NCI-H774 (cell line): ENCODE measurements at regions not wholly inside any gene's neighbourhood (a gene's known extent, or its start where the extent isn't known, plus 50 kb on each side); places are given as distances from the start of the nearest gene placed in this dataset.

Source experiments
- DNase-seq: peaks from one replicate; lab custom pipeline; 2025; lab: John Stamatoyannopoulos, UW

DNA sequence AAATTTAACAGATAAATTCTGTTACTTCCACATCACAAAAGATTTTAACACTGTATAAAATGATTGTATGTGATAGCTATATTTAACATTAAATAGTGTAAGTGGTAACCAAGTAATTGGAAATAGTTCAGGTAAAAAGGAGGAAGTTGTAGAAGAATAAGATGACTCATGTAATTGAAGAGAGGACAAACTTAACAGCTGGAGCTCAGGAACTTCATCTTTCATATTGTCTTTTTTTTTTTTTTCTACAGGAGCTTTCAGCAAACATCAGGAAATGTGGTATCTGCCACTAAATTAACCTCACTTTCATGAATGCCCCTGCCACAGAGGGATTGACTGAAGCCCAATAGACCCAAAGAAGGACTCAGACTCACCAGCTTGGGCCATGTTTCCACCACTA is 188.4 kb upstream of the VEGFC start:
- no peak for DNase-seq

DNA sequence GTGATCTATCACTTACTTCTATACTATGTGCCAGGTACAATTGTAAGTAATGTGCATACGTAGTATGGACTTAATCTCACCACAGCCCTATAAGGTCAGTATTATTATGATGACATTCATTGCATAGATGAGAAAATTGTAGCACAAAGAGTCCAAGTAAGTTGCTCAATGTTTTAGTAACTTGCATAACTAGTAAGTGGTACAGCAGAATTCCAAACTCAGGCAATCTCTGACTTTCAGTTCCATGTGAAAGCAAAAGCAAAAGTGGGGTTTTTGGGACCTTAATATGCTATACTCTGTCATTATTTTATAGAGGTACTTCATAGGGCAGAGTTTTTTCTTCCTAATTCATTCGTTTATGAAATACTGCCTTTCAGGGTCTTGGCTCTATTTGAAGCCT is 188.8 kb upstream of the VEGFC start:
- DNase-seq, result no peak

DNA sequence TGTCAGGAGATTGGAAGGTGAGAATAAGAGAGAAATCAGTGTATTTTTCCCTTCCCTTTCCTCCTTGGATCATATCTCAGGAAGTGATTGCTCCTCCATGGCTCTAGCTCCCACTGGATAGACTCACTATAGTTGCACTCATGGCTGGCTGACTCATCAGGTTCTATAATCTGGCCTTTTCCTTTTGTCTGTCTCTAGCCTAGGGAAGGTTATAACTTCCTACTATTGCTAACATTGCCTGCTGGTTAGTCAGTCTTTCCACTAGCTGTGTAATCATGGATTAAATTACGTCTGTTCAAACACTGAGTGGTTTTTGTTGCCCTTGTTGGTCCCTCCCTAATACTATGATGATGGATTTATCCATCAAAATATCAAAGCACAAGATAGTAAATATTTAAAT is 195.5 kb upstream of the VEGFC start:
- DNase-seq, result no peak

DNA sequence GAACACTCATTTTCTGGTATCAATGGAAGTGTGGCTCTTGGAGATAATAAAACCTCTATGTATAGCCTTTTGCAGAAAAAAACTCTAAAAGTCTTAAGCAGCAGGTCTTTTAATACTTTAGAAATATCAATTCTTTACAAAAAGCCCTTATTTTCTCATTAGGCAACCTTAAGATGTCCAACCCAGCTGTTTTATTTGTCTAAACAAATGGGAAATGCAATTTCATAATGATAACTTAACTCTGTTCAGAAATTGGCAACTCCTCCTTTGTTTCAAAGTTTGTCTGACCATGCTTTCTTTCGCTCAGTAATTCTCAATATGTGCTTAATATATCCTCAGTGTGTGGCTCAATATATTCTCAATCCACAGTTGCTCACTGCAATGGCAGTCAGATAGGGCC is 196.5 kb upstream of the VEGFC start:
- no peak for DNase-seq

DNA sequence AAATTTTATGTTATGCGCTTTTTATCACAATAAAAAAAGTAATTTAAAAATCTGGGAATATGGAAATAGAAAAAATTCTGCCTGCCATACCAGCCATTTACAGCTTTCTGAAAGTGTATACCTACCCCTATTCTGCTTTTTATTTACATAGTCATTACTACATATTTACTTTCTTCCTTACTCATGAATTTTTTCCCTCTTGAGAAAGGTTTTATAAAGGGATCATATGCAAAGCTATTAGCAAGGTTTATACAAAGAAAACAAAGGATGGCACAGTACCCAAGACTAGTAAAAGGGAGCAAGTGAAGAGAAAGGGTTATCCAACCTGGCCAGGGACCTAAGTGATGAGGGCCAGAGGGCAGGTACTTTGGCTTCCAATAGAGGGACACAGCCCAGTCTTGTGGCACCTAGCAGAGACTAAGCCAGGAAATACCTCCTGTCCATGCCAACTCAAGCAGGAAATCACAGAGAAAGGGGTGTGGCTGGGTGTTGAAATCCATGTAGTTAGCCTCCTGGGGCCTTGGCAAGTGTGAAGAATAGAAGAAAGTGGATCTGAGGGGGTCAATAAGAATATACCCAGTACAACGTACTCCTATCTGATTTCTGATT is 207.3 kb upstream of the VEGFC start:
- DNase-seq, result no peak

DNA sequence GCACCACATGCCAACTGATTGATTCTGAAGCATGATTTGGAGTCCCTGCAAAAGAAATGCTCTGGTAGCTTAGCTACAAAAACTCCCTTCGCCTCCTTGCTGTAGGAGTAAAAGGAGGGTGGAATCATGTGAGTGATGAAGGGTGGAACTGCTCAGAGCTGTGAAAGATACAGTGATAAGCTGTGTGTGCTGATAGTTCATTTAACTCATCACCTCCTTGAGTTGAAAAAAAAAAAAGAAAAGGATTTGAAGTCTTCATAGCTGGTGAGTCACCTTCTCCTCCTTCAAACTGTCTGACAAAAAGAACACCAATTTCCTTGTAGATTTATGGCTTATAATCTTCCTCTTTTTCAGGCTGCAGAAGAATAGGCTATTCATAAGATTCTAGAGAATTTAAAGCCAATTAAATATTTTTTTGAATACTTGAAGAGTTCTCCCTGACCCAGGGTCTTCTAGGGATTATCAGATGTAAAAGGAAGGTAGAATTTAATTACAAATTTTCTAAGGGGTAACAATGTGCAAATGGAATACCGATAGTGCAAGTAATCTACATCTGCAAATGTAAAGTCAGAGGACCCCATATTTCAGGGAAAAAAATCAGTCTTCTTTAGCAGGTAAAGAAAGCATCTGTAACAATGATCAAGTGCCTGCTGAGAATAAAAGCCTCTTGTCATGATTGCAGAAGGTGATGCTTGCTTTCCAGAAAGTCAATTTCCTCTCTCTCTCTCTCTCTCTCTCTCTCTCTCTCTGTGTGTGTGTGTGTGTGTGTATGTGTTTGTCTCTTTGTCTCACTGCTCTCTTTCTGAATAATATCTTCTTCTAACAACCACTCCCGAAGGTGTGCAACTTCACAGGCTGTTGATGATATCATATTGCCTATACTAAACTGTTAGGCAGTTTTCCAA is 208.8 kb upstream of the VEGFC start:
- no peak for DNase-seq

DNA sequence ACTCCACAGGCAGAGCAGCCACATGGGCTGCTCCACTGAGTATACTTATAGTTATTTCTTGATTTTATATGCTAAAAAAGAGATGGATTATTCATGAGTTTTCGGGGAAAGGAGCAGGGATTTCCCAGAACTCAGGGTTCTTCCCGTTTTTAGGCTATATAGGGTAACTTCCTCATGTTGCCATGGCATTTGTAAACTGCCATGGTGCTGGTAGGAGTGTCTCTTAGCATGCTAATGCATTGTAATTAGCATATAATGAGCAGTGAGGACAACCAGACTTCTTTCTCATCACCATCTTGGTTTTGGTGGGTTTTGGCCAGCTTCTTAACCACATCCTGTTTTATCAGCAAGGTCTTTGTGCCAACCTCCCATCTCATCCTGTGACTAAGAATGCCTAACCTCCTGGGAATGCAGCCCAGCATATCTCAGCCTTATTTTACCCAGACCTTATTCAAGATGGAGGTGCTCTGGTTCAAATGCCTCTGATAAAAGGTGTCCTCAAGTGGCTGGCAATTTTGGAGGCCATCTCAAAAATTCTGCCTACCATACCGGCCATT is 213.0 kb upstream of the VEGFC start:
- DNase-seq, result no peak

DNA sequence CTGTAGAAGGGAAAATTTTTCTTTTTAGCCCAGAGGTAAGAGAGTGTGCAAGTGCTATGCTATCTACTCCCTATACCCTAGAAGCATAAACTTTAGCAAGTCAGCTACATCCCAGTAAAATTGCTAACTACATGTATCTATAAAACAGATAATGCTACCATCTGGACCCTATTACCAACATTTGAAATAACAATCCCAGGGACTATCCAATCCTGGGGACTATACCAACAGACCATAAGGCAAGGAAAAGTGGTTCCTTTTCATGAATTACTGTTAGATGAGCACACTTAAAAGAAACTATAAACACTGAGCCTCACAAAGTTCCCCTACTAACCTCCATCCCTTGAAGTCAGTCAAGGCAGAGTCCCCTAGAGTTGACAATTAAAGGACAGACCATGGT is 213.6 kb upstream of the VEGFC start:
- no peak for DNase-seq

DNA sequence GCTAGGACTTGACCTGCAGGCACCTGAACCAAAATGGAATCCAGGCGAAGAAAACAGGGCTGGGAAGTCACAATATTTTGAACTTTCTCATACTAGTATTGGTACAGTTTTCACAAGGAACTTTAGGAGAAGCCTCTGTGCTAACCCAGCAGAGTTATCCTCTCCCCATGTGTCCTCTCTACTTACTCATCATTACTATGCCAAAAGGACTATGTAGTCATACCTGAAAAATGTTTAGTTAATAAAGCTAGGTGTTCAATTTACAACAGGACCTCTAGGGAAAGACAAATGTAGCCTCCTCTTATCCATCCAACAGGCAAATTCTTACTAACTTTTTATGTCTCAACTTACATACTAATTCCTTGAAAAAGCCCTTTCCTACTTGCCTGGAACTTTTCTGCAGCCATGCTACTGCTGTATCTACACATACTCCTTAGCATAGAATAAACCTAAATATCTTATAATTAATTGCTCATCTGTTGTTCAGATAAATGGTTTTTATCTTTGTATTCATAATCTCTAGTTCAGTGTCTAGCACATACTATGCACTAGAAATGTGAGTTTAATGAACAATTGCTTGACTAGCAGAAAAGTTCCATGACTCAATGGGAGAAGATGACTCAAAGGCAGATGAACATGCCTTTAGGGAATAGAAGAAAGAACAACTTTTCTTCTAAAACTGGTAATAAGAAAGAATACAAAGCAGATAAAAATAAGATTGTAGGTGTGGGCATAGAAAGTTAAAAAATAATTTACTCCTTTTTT is 215.5 kb upstream of the VEGFC start:
- no peak for DNase-seq

DNA sequence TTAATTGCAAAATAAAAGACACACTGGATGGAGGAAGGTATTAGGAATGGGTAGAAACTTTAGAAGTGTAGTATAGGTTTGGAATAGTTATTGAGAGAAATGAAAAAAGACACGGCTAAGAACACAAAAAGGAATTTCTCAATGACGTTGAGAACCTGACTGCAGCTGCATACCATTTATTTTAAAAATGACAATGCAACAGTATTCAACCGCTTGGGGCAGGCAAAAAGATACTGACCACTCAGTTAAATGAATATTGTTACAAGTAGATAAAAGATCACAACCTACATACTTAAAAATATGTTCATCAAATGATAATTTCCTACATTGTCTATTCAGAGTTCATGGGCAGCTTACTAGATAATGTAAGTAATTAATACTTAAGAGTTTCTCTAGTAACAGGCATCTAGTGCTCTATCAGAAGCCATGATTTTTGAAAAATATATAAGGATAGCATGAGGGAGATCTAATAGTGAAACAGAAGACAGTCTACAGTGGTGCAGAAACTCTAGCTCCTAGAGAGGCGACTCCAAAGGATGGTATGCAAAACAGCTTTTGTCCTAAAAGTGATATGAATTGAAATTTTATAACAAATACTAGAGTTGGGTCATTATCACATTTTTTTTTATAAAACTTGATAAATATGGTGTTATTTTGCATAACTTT is 216.2 kb upstream of the VEGFC start:
- DNase-seq, result no peak

DNA sequence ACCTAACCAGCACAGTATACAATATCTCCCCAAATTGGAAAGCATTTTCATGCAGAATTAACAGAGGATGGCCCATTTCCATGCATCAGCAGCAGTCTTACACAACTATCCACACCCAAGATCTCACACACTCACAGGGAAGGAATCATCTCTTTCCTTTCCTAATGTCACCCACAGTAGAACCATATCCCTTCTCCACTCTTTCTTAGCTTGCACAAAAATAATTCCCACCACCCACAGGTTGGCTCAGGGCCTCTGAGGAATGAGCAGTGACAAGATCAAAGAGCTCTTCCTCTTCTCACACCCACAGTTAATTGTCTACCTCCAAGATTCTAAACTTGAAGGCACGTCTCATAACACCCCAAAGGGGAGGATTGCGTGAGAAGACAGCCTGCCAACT is 217.7 kb upstream of the VEGFC start:
- DNase-seq, result no peak

DNA sequence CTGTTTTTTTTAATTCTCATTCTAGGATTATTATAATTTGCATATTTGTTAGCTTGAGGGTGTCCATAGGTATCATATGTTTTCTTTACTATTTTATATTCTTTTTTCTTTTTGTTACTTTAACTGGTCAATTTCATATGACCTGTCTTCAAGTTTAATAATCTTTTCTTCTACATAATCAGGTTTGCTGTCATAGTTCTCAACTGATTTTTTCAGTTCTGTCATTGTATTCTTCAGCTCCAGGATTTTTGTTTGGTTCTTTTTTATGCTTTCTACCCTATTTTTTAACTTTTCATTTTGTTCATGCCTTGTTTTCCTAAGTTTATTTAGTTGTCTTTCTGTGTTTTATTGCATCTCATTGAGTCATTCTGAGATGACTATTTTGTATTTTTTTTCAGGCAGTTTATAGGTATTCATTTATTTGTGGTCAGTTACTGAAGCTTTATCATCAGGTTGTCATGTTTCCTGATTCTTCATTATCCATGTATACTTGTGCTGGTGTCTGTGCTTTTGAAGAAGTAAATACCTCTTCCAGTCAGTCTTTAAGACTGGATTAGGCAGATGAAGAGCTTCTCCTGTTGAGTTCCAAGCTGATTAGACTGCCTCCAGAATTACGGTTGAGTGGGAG is 220.3 kb upstream of the VEGFC start:
- no peak for DNase-seq

DNA sequence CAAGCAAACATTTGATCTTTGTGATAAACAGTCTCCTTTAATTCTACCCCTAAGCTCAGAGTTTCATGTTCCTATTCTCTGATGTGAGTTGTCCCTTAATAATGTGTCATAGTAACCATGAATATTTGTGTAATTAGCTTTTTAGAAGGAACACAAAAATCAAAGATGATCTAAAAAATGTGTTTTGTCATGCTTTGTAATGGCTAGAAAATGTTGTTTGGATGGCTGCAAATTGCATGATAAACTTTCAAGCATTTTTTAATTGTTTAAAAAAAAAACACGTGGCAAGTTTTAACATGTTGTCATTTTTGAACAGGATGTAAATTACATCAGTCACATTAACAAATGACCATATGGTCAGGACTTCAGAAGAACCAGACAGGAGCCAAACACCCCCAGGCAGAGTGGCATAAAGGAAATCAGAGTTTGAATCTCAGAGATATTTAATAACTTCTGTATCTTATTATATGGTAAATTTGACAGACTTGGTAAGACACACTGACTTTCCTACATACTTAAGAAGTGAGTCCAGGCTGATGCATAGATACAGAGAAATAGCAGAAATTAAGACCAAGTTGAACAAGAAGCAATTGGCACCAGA is 223.9 kb upstream of the VEGFC start:
- DNase-seq, result no peak

DNA sequence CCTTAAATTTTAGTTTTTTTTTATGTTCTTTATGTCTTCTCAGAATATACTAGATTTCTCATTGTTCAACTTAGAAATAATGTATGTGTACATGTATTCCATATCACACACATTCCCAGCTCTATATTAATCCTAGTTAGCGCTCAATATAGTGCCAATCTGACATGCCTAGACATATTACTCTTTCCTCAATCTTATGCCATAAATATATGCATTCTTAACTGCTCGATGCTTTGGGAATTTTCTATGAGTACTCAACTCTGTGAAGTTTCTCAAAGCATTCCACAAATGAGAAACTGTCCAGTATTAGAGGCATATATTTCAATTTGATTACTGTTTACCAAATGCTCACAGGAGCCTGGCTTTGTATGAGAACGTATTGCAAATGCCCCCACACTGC is 231.2 kb upstream of the VEGFC start:
- DNase-seq, result no peak

DNA sequence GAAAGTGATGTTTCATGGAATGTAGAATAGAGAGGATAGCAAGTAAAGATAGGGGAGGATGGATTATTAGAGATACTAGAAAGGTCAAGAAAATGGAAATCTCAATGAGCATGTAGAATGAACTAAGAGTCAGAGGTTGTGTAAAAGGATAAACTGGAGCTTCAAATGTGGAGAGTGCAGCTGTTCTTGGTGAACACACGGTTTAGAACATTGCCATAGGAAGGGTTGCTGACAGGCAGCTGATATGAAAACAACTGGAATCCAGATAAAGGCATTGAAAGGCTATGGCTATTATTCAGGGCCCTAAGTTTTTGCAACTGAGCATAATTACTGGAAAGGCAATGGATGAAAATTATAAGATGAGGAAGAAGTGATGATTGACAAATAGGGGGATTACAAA is 239.6 kb upstream of the VEGFC start:
- no peak for DNase-seq

DNA sequence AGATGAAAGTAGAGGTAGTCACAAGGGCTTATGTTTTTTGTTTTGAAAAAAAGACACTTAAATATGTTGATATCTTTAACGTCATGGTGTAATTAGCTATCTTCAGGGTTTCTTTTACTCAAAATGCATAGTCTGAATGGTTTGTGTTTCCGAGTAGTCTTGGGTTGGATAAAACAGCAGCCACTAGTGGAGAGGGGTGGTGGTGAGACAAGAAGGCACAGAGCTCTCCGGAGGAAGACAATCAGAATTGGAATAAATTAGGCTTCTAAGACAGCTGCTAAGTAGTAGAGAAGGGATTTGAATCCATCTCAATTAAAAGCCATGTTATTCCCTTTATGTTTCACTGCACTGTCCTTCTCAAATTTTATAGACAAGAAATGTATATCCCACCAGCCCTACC is 240.4 kb upstream of the VEGFC start:
- DNase-seq, result no peak

DNA sequence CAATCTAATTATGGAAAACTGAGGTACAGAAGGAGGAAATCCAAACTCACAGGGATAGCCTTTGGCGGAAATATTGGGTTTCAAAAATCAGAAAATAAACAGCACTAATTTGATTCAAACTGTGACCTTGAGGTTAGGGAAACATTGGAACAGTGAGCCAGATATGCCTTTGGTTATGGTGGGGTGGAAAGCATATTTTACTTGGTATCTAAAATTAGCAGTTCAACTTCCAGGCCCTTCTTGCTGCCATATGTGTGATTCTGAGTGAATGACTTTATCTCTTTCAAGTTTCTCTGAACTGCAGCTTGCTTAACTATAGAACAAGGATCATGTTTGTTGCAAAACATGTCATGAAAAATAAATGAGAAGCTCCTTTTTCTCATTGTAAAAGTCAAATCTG is 240.9 kb upstream of the VEGFC start:
- no peak for DNase-seq

DNA sequence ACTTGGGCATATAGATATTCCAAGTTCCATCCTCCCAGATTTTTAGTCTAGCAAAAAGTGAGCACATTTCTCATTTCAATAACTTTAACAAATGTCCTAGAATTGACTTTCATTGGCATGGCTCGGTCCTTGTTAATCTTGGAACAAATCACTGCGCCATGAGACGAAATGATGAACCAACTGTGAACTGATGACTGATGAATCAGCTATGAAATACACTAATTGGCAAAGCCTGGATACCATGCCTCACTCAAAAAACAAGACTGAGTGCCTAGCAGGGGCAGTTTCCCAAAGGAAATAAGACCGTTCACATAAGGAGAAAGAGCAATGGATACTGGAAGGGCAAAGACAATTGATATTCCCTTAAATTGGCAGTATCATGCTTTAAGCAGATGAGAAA is 248.6 kb upstream of the VEGFC start:
- DNase-seq, result no peak

DNA sequence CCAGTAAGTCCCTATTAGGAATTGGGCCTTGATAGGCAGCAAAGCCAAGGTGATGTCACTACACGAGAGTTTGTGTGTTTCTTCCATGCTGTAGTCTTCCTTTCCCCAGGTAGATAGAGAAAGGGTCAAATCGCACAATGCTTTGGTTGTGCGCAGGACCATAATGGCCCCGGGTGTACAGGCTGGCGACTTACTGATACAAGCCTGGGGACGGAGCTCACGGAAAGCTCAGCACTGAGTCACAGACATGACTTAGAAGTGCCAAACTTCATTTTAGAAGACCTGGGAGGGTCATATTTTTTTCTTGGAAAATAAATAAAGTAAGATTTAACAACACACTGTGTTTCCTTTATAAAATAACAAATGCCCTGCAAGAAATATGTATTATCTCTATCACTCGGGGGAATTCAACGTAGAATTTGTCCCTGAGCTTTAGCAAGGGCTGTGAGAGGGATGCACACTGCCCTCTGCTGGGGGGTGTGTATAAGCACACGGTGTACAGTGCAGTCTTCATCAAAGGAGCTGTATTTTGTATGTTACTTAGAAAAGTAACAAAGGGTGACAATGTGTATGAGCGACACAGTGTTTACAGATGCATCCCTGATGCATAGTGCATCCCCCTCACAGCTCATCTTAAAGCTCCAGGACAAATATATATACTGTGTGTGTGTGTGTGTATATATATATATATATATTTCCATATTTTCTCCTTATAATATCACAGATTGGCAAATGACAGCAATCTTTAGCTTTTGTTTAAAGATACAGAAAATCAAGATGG is 254.5 kb upstream of the VEGFC start:
- DNase-seq, result no peak

DNA sequence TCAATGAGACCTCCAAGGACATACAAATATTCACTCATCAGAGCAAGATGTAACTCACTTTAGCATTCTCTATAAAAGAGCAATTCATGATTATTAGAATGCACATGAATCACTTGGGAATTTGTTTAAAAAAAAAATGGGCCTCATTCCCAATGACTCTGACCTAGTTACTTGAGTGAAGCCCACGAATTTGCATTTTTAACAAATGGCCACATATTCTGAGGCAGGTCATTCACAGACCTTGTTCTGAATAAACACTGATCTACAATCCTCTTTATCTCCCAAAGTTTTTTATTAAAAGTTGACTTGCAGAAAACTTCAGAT is 255.1 kb upstream of the VEGFC start:
- DNase-seq, result no peak
